ENCODE measurements at regions not wholly inside any gene's neighbourhood (a gene's known extent, or its start where the extent isn't known, plus 50 kb on each side); places are given as distances from the start of the nearest gene placed in this dataset.

GRCh38 chr2:226618875-226619605 lies 180.6 kb downstream of the IRS1 start:
- DNase-seq = no peak

- no peak for DNase-seq
These were observed 181.1 kb downstream of the IRS1 start for GRCh38 chr2:226618544-226618874.

GRCh38 chr2:226615891-226616290 lies 183.7 kb downstream of the IRS1 start:
- no peak for DNase-seq

GRCh38 chr2:226611944-226612318 lies 187.7 kb downstream of the IRS1 start:
- DNase-seq = no peak

- DNase-seq = no peak
These were observed 188.2 kb downstream of the IRS1 start for GRCh38 chr2:226611196-226611943.

GRCh38 chr2:226609366-226609765 lies 190.3 kb downstream of the IRS1 start:
- no peak for DNase-seq

- DNase-seq = no peak
These were observed 191.2 kb downstream of the IRS1 start for GRCh38 chr2:226608451-226608850.

GRCh38 chr2:226607379-226607778 lies 192.2 kb downstream of the IRS1 start:
- DNase-seq = no peak

- DNase-seq = no peak
These were observed 194.0 kb downstream of the IRS1 start for GRCh38 chr2:226605642-226606041.

GRCh38 chr2:226603606-226604005 lies 196.0 kb downstream of the IRS1 start:
- no peak for DNase-seq

GRCh38 chr2:226601881-226602662 lies 197.5 kb downstream of the IRS1 start:
- no peak for DNase-seq

GRCh38 chr2:226600802-226601201 lies 198.8 kb downstream of the IRS1 start:
- no peak for DNase-seq

- DNase-seq = no peak
These were observed 199.4 kb downstream of the IRS1 start for GRCh38 chr2:226600184-226600583.

- DNase-seq = no peak
These were observed 210.6 kb downstream of the IRS1 start for GRCh38 chr2:226589043-226589442.

GRCh38 chr2:226585130-226585561 lies 214.5 kb downstream of the IRS1 start:
- DNase-seq = no peak

- DNase-seq = no peak
These were observed 215.0 kb downstream of the IRS1 start for GRCh38 chr2:226584518-226585055.

GRCh38 chr2:226583715-226584114 lies 215.9 kb downstream of the IRS1 start:
- no peak for DNase-seq

- DNase-seq = no peak
These were observed 218.0 kb downstream of the IRS1 start for GRCh38 chr2:226581661-226582060.

GRCh38 chr2:226581004-226581403 lies 218.6 kb downstream of the IRS1 start:
- no peak for DNase-seq

- DNase-seq = no peak
These were observed 219.2 kb downstream of the IRS1 start for GRCh38 chr2:226580403-226580802.

GRCh38 chr2:226579519-226579918 lies 220.1 kb downstream of the IRS1 start:
- DNase-seq = no peak

GRCh38 chr2:226578879-226579278 lies 220.7 kb downstream of the IRS1 start:
- DNase-seq = no peak

GRCh38 chr2:226578373-226578772 lies 221.2 kb downstream of the IRS1 start:
- no peak for DNase-seq

GRCh38 chr2:226575928-226576327 lies 223.7 kb downstream of the IRS1 start:
- no peak for DNase-seq
